ENCODE measurements at regions not wholly inside any gene's neighbourhood (a gene's known extent, or its start where the extent isn't known, plus 50 kb on each side); places are given as distances from the start of the nearest gene placed in this dataset.
A peak's percentile ranks its signal among the peaks of the same experiment; 100 is the strongest.

DNA sequence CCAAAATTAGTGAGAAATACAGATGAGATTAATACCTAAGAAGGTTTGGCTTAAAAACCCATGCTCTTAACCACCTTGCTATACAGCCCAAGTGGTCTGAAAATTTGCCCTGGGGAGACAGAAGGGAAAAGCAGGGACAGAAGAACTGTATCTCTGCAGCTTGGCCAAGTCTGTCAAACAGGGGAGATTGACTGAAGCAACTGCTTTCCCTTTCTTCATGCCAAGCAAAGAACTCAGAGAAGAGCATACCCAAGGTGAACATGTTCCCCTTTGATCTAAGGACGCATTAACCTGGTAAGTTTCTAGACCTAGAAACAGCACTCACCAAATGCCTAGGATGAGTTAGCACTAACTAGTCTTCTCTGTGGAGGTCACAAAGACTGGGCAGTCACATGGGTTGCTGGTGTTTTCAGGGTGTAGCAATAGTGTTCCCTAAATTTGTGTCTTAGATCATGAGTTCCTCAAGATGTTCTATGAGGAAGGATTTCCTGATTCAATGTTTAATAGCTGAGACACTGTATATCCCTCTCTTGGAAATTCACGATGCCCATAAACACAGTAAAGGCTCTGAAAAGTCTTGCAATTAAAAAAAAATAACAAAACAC, 75.6 kb upstream of the GRAMD1B start:
- Histone ChIP-seq H3K9me2 (ENCODE audit: insufficient read depth) (no peaks in the 10 kb centered on the region; the same call in 1 of the 2 replicates), H3K4me3 (no peak overlapping the region), H4K20me1 (replicated peaks; ENCODE audit: insufficient read depth) (no peaks in the 10 kb centered on the region), H3K4me2 (no peak overlapping the region), H3K27me3 (ENCODE audit: insufficient read depth) (peaks cover 35% of the 10 kb centered on the region), H2AFZ (no peak overlapping the region), H3K79me2 (replicated peaks; ENCODE audit: insufficient read depth) (no peaks in the 10 kb centered on the region), H3F3A (replicated peaks; ENCODE audit: low read depth) (no peaks in the 10 kb centered on the region), H3K36me3 (ENCODE audit: insufficient read depth) (no peaks in the 10 kb centered on the region), H3K4me1 (ENCODE audit: insufficient read depth) (peaks cover 17% of the 10 kb centered on the region), H3K27ac (ENCODE audit: low read depth) (no peak overlapping the region)
- Mint-ChIP-seq H3K36me3 (ENCODE audit: low read depth) (no peaks in the 10 kb centered on the region), H3K27ac (no peak overlapping the region), H3K27me3 (ENCODE audit: insufficient read depth, low read depth, poor library complexity) (peaks cover 31% of the 10 kb centered on the region), H3K4me3 (no peak overlapping the region), H3K9me3 (no peaks in the 10 kb centered on the region; the same call in 2 of the 3 replicates), H3K4me1 (peaks cover 17% of the 10 kb centered on the region)
- no peak for ATAC-seq
- TF ChIP-seq EZH2phosphoT487 (IDR thresholded peaks at IDR 0.05; ENCODE audit: unreplicated experiment) (no peak), ZNF331 (CRISPR knock-in tag; IDR thresholded peaks at IDR 0.05; ENCODE audit: low read depth) (no peak), ZNF114 (CRISPR knock-in tag; IDR thresholded peaks at IDR 0.05) (no peak), NANOG (IDR thresholded peaks at IDR 0.05; ENCODE audit: borderline replicate concordance) (no peak)
- TF ChIP-seq, protein P1, sequence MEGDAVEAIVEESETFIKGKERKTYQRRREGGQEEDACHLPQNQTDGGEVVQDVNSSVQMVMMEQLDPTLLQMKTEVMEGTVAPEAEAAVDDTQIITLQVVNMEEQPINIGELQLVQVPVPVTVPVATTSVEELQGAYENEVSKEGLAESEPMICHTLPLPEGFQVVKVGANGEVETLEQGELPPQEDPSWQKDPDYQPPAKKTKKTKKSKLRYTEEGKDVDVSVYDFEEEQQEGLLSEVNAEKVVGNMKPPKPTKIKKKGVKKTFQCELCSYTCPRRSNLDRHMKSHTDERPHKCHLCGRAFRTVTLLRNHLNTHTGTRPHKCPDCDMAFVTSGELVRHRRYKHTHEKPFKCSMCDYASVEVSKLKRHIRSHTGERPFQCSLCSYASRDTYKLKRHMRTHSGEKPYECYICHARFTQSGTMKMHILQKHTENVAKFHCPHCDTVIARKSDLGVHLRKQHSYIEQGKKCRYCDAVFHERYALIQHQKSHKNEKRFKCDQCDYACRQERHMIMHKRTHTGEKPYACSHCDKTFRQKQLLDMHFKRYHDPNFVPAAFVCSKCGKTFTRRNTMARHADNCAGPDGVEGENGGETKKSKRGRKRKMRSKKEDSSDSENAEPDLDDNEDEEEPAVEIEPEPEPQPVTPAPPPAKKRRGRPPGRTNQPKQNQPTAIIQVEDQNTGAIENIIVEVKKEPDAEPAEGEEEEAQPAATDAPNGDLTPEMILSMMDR (conservative IDR thresholded peaks at IDR 0.05; ENCODE audit: low read depth in 2 of 2): no peak
- TF ChIP-seq, protein P2, sequence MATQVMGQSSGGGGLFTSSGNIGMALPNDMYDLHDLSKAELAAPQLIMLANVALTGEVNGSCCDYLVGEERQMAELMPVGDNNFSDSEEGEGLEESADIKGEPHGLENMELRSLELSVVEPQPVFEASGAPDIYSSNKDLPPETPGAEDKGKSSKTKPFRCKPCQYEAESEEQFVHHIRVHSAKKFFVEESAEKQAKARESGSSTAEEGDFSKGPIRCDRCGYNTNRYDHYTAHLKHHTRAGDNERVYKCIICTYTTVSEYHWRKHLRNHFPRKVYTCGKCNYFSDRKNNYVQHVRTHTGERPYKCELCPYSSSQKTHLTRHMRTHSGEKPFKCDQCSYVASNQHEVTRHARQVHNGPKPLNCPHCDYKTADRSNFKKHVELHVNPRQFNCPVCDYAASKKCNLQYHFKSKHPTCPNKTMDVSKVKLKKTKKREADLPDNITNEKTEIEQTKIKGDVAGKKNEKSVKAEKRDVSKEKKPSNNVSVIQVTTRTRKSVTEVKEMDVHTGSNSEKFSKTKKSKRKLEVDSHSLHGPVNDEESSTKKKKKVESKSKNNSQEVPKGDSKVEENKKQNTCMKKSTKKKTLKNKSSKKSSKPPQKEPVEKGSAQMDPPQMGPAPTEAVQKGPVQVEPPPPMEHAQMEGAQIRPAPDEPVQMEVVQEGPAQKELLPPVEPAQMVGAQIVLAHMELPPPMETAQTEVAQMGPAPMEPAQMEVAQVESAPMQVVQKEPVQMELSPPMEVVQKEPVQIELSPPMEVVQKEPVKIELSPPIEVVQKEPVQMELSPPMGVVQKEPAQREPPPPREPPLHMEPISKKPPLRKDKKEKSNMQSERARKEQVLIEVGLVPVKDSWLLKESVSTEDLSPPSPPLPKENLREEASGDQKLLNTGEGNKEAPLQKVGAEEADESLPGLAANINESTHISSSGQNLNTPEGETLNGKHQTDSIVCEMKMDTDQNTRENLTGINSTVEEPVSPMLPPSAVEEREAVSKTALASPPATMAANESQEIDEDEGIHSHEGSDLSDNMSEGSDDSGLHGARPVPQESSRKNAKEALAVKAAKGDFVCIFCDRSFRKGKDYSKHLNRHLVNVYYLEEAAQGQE (IDR thresholded peaks at IDR 0.05; ENCODE audit: unreplicated experiment): no peak
- DNase-seq (ENCODE audit: low spot score): no peak

DNA sequence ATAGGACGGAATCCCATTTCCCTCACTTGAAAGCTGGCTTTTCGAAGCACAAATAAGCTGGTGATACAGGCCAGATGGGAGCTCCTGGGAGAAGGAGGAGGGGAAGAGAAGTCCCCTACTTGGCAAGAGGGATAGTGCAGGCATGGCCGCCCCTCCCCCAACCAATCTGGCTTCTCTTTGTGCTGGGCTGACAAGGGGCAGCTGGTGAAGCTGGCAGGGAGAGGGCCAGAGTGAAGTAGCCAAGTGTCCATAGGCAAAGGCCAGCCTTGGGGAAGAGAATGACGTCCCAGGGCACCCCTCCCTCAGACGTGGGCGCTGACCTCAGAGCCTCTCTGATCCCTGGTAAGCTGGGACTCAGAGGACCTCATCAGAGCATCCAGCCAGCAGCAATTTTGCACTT, 78.7 kb upstream of the GRAMD1B start:
- Mint-ChIP-seq H3K27me3 (ENCODE audit: insufficient read depth, low read depth, poor library complexity) (peaks cover 3% of the 10 kb centered on the region), H3K27ac (no peak overlapping the region), H3K4me3 (no peak overlapping the region), H3K9me3 (no peaks in the 10 kb centered on the region), H3K36me3 (ENCODE audit: low read depth) (no peaks in the 10 kb centered on the region), H3K4me1 (peaks cover 17% of the 10 kb centered on the region)
- no peaks in the 10 kb centered on the region for H3K36me3 ChIP-seq (ENCODE audit: insufficient read depth)
- H3F3A ChIP-seq (replicated peaks; ENCODE audit: low read depth): no peaks in the 10 kb centered on the region
- H3K4me2 ChIP-seq: peak overlapping the region; percentile 15; the same call in 1 of the 2 replicates
- H3K27me3 ChIP-seq (ENCODE audit: insufficient read depth): peaks cover 4% of the 10 kb centered on the region
- no peaks in the 10 kb centered on the region for H3K79me2 ChIP-seq (replicated peaks; ENCODE audit: insufficient read depth)
- DNase-seq (ENCODE audit: low spot score) (peak; percentile 55), ATAC-seq (peak; percentile 87)
- H3K4me1 ChIP-seq (ENCODE audit: insufficient read depth): peaks cover 17% of the 10 kb centered on the region
- TF ChIP-seq CREB1 (CRISPR knock-in tag; IDR thresholded peaks at IDR 0.05; ENCODE audit: low read depth): no peak
- TF ChIP-seq, protein P1 (conservative IDR thresholded peaks at IDR 0.05; ENCODE audit: low read depth in 2 of 2): 0 out of 4 replicates have a peak, but pooled peaks of 1 of the 2 experiments have one; percentile 9
- no peak overlapping the region for H3K4me3 ChIP-seq
- no peak overlapping the region for H3K27ac ChIP-seq (ENCODE audit: low read depth)
- H3K9me2 ChIP-seq (ENCODE audit: insufficient read depth): peaks cover 3% of the 10 kb centered on the region
- H4K20me1 ChIP-seq (replicated peaks; ENCODE audit: insufficient read depth): no peaks in the 10 kb centered on the region
- H2AFZ ChIP-seq: peak overlapping the region; percentile 95
